ENCODE measurements at regions not wholly inside any gene's neighbourhood (a gene's known extent, or its start where the extent isn't known, plus 50 kb on each side); places are given as distances from the start of the nearest gene placed in this dataset.

GRCh38 chr9:108681851-108682590 lies 173.8 kb downstream of the ACTL7B start:
- Histone ChIP-seq H3K36me3 (no peaks in the 10 kb centered on the region), H3K27ac (no peak overlapping the region), H3K27me3 (no peaks in the 10 kb centered on the region), H3K4me3 (no peak overlapping the region), H3K9me3 (no peaks in the 10 kb centered on the region), H3K4me1 (no peaks in the 10 kb centered on the region)
- DNase-seq (no peak), ATAC-seq (no peak)
- 70% methylated on average over 10 of the region's 10 CpGs for WGBS (ENCODE audit: insufficient coverage, low coverage, low lambda C conversion rate, missing lambda C conversion rate)
- TF ChIP-seq POLR2A (IDR thresholded peaks at IDR 0.05): no peak
- TF ChIP-seq CTCF (IDR thresholded peaks at IDR 0.05): no peak
- intact Hi-C loops (cut with DNase I): no loop called here

- no peaks in the 10 kb centered on the region for H3K4me1 ChIP-seq
- H3K27me3 ChIP-seq: no peaks in the 10 kb centered on the region
These were observed 174.8 kb downstream of the ACTL7B start for GRCh38 chr9:108680946-108681345.

GRCh38 chr9:108677776-108678175 lies 178.0 kb downstream of the ACTL7B start:
- no peak for ATAC-seq
- WGBS (ENCODE audit: insufficient coverage, low coverage, low lambda C conversion rate, missing lambda C conversion rate): 64% methylated on average over 5 of the region's 6 CpGs
- Histone ChIP-seq H3K4me1 (no peaks in the 10 kb centered on the region), H3K4me3 (no peak overlapping the region), H3K36me3 (no peaks in the 10 kb centered on the region), H3K9me3 (no peaks in the 10 kb centered on the region), H3K27me3 (no peaks in the 10 kb centered on the region), H3K27ac (no peak overlapping the region)
- intact Hi-C loops (cut with DNase I): no loop called here
- TF ChIP-seq POLR2A (IDR thresholded peaks at IDR 0.05) (no peak), CTCF (IDR thresholded peaks at IDR 0.05) (no peak)
- no peak for DNase-seq

More at GRCh38 chr9:108680946-108681345, 174.8 kb downstream of the ACTL7B start:
- Histone ChIP-seq H3K36me3 (no peaks in the 10 kb centered on the region), H3K27ac (no peak overlapping the region), H3K4me3 (no peak overlapping the region), H3K9me3 (no peaks in the 10 kb centered on the region)
- no peak for ATAC-seq
- WGBS (ENCODE audit: insufficient coverage, low coverage, low lambda C conversion rate, missing lambda C conversion rate): 70% methylated on average over 3 of the region's 4 CpGs
- intact Hi-C loops (cut with DNase I): no loop called here
- TF ChIP-seq POLR2A (IDR thresholded peaks at IDR 0.05) (no peak), CTCF (IDR thresholded peaks at IDR 0.05) (no peak)
- DNase-seq: no peak

GRCh38 chr9:108676355-108676754 lies 179.4 kb downstream of the ACTL7B start:
- DNase-seq (no peak), ATAC-seq (no peak)
- Histone ChIP-seq H3K27ac (no peak overlapping the region), H3K4me1 (no peaks in the 10 kb centered on the region), H3K27me3 (no peaks in the 10 kb centered on the region), H3K36me3 (no peaks in the 10 kb centered on the region), H3K4me3 (no peak overlapping the region), H3K9me3 (no peaks in the 10 kb centered on the region)
- no peak for TF ChIP-seq POLR2A (IDR thresholded peaks at IDR 0.05)
- TF ChIP-seq CTCF (IDR thresholded peaks at IDR 0.05): no peak
- intact Hi-C loops (cut with DNase I): no loop called here
- 73% methylated on average over 4 of the region's 4 CpGs for WGBS (ENCODE audit: insufficient coverage, low coverage, low lambda C conversion rate, missing lambda C conversion rate)

Measured in right lobe of liver (tissue), 6 donors.